Amygdala (tissue), 56 donors: ENCODE measurements at regions not wholly inside any gene's neighbourhood (a gene's known extent, or its start where the extent isn't known, plus 50 kb on each side); places are given as distances from the start of the nearest gene placed in this dataset.

Source experiments
- DNase-seq, 56 donors: peaks; one replicate each; lab custom pipeline; 2025; lab: John Stamatoyannopoulos, UW

DNA sequence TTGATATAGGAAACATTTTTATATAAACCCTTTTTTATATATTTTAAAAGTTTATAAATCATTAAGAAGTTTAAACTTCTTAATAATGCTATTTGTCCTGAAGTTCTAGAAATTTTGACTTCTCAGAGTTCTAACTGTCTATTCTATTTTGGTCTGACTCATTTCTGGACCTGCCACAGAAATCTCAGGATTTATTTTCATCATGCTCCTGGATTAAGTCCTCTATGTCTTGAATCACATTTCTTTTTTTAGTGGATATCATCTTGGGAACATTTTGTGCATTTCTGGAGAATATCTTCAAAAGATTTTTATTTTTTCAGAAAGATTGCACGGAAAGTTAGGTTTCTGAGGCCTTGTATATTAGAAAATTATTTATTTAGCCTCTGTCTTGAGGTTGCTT lies 289.1 kb downstream of the NDFIP2 start:
- no peak for DNase-seq

DNA sequence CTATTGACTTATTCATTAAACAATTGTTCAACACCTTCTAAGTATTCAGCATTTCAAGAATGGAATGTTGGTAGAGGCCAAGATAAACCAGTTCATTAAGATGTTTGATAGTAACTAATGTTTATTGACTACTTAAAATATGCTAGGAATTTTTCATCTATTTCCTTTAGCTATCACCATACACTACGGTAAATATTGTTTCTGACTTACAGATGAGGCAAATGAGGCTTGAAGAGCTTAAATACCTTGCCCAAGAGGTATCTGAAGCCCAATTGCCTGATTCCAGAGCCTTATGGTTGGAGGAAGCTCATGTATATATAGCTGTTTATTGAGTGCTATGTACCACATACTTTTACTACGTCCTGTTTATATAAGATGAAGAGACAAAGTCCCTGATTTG lies 286.2 kb downstream of the NDFIP2 start:
- DNase-seq, result no peak

DNA sequence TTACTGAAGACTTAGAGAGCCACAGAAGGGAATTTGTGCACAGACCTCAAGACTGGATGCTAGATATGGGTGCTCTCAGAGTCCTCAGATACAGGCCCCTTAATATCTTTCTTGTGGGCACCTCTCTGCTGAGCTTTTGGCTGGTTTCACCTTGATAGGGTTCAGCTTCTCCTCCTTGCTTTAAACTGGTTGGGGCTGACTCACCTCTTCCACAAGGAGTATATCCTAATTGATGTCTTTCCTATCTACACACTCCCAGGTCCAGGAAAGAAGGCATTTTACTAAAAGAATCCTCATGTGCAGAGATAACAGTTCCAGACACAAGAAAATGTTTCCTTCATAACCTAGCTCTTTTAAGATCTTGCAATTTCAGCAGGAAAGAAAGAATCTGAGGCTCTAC lies 284.4 kb downstream of the NDFIP2 start:
- DNase-seq, result no peak

DNA sequence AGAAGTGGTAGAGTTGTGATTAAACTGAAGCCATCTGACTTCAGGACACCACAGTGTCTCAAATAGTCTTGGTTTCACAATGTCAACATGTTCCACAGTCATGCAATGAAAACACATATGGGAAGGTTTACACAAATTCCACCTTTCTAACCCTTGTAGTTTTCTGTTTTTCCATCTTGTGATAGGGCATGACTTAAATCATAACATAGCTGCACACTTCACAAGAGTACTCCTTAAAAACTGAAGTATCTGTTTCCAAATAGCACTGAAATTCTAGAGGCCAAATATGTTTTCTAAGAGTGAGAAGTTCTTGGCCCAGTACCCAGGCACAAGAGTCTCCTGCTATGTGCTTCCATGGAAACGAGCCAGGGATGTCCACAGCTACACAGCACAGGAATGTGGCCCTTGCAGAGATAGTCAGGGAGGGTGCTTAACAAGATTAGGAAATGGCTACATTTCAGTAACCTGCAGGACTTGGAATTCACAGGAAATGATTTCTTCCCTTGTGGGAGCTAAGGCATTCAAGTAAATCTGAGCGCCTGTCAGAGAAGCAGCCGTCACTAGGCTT lies 269.1 kb downstream of the NDFIP2 start:
- no peak for DNase-seq

DNA sequence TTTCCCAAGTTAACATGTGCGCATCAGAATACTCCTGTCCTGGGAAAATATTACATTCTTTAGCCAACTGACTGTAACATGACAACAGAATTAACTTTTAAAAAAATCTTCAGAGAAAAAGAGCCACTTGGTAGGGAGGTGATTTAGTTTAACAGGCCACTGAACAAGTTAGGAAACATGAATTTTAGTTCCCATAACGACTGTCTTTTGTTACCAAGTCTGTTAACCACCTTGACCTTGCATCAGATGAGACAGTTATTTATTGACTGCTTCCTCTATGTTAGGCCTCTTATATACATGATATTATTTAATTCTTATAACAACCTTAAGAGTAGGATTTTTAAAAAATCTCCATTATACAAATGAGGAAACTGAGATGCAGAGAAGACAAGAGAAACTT lies 268.6 kb downstream of the NDFIP2 start:
- no peak for DNase-seq

DNA sequence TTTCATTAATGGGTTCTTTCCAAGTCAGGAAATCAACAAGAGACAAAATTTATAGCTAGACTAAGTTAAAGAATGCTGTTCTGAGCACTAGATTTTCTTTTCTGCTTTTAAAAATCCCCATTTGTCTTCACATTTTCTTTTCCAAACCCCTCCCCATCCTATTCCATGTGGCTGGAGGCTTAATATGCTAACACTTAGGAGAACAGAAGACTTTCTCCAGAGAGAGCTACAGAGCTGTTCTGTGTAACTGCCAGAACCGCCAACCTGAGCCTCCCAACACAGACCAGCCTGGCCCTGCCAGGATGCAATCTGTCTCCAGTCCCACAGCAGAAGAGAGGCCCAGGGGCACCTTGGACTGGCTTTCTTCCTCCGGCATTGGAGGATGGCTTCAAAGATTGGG lies 264.1 kb downstream of the NDFIP2 start:
- no peak for DNase-seq

DNA sequence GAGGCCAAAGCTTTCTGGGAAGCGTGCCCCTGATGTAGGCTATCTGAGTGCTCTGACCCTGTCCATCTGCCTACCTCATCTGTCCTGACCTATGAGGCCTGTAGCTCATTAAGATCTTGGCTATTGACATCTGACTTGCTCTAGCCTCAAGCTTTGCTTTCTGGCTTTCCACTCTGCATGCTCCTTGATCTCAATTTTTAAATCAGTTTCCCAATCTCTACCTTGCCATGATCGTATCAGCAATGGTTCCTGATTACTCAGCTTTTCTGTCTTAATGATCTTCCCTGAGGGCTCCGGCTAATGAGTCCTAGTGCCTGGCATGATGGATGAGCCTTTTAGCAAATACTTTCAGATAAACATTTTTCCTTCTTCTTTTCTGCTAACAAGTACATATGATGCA lies 262.0 kb downstream of the NDFIP2 start:
- DNase-seq, result no peak

DNA sequence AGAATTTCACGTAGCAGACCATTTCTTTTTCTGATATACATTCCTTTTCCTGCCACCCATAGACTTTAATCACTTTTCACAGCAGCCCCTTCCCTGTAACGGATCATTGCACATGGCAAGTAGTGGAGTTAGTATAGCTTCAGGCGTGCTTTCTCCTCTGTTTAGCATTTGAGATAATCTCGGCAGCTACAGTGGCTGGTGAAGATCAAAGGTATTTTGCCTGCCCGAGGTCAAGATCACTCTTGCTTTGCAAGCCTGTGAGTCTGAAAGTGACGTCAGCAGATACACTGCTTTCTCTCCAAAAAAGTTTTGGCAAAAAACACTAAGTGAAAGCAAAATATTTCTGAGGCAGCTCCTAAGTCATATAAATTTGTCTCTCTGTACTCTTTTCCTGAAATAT lies 260.0 kb downstream of the NDFIP2 start:
- no peak for DNase-seq

DNA sequence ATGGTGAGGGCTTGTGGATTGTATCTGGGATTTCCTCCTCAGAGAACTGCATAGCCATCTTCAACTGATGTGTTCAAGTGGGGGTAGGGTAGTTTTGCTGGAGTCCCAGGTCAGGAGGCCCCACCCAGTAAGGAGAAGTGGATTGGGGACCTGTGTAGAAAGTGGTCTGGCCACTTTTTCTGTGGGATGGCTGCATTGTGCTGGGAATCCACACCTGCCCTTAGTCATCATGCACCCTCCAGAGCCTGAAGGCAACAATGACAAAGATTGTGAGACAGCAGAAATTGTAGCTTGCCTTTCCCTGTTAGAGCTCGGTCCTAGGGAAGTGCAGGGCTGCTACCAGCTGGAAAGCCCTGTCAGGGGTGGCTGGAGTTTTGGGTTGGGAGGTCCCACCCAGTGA lies 255.4 kb downstream of the NDFIP2 start:
- no peak for DNase-seq

DNA sequence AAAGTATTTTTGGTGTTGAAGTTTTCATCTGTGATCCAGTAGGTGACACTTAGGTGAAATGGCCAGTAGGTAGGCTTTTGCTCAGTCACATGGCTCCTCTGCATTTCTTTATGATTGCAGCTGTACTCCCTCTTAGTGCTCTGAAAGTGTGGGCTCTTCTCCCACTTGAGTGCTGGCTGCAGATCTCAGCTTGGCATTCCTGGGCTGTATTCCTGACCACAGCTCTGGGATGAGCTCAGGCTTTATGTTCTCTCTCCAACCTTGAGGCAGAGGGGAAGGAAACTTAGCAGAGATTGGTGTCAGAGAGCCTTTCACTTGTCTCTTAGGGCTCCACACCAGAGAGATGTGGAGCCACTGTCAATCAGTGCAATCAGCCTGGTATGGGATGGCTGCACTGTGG lies 254.3 kb downstream of the NDFIP2 start:
- DNase-seq, result no peak

DNA sequence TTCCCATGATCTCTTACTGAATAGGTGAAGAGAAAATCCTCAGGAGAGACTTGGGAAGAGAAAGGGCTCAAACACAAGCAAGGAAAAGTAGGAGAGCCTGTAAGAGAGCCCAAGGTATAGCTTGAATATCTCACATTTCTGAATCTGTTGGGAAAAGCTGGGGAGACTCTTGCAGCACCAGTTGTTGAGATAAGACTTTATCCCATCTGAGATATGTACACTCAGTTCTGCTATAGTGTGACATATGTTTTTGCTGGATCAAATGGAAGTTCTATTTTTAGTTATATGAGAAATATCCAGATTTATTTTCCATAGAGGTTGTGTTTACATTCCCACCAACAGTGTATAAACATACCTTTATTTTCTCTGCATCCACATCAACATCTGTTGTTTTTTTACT lies 246.1 kb downstream of the NDFIP2 start:
- DNase-seq, result no peak

DNA sequence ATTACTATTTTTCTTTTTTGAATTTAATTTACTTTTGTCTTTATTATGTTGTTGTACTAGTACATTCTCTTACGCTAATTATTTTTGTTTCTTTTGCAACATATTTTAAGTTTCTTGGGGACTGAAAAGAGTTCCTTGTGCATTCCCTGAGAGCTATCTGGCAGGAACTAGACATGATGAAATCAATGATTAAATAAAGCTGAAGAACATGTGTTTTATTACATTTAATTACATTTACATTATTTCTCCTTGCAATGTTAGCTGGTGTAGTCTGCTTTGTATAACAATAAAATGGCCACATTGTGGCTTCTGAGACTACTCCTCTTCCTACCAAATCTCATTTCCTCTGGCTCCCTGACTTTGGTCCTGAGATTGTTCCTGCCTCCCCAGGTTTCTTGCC lies 244.9 kb downstream of the NDFIP2 start:
- DNase-seq, result no peak

DNA sequence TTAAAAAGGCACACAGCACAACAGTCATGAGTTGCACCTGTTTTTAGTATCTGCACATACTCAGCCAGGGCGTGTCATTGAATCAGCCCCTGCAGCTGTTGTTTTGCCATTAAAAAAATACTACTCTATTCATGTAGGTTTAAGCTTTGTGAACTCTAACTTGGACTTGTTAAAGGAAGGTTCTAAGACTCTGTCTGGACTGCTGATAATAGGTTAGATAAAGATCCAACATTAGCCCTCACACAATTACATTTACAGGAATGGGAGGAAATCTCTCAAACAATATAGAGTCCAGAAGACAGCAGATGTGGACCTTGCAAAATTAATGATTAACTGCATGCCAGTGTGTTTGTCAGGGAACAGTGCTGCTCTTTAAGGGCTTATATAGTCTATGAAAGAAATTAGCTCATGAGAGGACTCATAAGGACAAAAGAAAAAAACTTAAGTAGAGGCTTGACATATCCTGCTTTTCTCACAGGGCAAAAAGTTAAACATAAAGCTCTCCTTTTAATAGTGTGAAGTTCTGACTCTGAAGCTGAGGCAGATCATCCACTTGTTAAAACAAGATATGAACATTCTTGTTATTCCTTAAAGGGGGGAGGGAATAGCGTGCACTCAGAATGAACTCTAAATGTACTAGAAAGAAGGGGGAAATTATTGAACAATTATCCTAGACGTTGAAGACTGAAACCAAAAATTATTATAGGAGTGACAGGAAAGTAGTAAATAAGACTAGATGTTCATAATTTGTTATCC lies 243.6 kb downstream of the NDFIP2 start:
- no peak for DNase-seq

DNA sequence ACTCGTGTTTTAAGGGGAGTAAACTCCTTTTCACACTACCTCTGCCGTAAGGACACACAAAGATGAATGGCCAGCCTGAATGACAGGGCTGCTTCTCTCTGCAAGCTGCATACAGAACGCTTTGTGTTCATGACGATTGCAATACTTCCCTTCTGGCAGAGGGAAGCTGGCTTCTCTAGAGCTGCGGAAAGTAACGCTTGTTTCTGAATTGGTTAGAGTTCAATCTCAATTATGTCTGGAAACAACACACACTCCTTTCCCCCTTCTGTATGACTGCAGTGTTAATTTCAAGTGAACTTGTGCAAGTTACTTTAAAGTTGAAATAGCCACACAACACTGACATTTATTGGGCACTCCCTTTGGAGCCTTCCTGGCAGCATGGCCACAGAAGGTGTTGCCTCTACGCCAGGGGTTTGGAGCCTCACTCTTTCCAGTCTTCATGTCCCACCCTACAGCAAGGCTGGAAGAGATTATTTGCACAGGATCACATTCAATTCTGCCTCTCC lies 242.6 kb downstream of the NDFIP2 start:
- peak in 3 of 56 donors; percentile 1 to 5 (median 1) for DNase-seq

DNA sequence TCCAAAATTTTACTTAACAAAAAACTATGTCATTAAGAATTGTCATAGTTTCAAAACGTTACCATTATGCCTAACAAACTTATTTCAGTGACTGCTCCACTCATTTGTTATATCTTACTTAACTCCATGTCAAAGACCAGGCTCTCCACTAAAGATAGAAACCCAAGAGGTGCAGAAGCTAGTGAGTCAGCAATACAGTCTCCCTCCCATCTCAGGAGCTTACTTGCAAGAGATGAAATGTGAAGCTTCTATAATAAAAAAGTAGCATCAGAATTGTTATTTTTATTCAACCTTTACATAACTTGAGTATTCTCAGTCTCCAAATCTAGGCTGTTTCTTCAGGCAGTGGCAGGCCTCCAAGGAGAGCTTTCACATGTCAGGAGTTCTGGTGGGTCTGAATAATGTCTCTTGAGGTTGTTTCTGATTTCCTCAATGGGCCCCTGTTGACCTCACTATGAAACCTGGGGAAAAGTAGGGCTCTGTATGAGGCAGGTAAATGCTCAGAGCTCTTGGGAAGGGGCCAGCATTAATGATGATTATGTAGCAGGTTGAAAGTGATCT lies 242.0 kb downstream of the NDFIP2 start:
- DNase-seq, result peak in 1 of 56 donors; percentile 2

DNA sequence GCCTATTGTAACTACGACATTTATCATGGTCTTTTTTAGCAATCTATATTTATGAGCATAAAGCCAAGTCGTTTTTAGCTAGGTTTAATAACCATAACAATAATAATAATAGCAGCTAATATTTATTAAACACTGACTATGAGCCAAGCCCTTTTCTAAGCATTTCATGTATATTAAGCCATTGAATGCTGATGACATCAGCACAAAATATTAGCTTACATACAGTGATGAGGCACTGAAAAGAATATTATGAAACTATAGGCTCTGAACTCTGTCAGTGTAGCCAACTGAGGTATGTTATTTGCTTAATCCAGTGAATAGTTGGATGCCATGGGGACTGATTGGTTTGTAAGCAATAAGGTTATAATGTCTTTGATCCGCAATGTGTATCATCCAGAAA lies 235.2 kb downstream of the NDFIP2 start:
- DNase-seq, result no peak

DNA sequence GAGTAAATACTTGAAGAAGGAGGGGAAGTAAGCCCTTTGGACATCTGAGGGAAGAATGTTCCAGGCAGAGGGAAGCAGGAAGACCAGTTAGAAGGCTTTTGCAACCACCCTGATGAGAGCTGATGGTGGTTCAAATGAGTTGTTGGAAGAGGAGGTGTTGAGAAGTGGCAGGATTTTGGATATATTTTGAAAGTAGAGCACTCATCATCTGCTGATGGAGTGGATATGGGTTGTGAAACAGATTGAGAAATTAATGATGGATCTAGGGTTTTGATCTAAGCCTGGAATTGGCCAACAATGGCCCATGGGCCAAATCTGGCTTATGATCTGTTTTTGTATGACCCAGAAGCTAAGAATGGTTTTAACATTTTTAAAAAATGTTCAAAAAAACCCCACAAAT lies 230.7 kb downstream of the NDFIP2 start:
- no peak for DNase-seq

DNA sequence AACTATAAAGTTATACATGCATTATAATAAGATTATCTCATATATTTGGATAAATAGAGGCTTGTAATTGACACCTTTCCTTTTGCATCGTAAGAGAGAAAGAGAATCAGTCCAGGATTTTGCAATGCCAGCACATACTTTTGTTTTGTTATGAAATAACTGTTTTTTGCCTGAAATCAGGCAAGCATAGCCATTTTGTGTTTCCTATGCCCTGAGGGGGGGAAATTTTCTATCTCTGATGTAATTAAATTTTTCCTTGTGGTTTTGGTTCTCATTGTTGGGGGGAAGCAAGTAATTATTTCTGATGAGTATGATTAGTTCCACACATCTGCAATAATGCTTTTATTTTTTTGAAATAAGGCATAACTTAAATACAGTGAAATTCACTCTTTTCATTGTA lies 229.4 kb downstream of the NDFIP2 start:
- no peak for DNase-seq

DNA sequence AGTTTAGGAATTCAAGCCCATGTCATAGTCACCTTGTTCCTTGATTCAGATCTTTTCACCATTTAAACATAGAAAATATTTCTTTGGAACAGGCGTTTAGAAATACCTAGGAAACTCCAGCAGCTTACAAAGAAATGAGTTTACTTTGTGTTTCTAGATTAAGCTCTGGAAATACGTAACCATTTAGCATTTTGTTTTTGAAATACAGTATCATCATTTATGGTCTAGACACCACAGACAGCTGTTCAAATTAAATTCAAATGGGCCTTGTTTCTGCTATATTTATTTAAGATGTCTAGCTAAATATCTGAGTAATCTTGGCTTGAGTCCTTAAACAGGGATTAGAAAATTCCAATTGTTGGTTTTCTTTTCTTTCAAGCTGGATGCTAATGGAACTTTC lies 228.5 kb downstream of the NDFIP2 start:
- DNase-seq, result no peak

DNA sequence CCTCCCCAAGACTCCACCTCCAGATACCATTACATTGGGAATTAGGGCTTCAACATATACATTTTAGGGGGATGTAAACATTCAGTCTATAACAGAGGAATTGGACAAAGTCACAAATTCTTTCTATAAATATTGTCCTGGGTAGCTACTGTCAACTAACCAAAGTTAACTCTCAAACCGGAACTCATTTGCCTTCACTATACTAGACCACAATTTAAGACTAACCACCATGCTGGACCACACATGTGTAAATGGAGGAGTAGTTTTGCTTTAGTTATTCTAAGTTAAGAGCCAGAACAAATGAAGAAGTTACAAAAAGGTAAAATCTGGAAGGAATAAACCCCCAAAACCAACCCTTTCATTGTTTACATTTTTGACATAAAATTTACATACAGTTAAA lies 222.8 kb downstream of the NDFIP2 start:
- DNase-seq, result no peak

DNA sequence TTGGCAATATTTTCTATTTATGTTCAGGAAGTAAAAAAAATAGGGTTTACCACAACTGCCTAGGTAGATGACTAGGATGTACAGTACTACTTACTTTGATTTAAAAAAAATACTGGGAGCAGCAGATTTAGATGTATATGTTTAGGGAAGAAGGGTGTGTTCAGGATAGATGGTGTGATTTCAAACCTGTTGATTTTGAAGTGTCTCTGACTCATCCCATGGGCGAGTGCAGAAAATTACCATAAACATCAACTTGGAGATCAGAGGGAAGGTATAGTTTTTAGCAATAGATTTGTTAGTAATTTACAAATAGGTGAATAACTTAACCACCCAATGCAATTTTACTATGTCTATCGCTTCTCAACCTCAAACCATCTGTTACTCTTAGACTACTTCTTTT lies 214.8 kb downstream of the NDFIP2 start:
- no peak for DNase-seq

DNA sequence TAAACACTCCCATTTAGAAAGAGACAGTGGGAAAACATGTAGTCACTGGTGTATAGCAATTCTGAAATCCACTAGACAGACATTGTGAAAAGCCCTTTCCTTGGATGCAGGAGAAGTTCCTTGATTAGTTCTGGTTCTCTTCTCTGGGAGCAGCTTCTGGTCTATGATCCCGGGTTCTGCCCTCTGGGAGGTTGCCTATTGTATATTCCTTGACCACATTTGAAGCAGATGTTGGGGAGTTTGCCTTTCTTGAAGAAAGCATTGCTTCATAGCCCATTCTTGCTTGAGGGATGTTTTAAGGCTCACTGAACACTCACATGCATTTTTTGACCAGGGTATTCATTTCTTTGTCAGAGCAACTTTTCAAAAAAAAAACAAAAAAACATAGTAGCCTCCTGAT lies 211.9 kb downstream of the NDFIP2 start:
- DNase-seq, result no peak
